Mesenchymal stem cell (in vitro differentiated cells and primary cell): ENCODE measurements at regions not wholly inside any gene's neighbourhood (a gene's known extent, or its start where the extent isn't known, plus 50 kb on each side); places are given as distances from the start of the nearest gene placed in this dataset.

Experiments
- DNase-seq: peaks from one replicate; pipeline ENCODE4 v3.0.0-alpha.2; 2013
- H2AFZ ChIP-seq: one replicate; pipeline ENCODE4 v1.6.1; 2013; ENCODE audit warnings: low read depth, mild to moderate bottlenecking, control low read depth, inconsistent platforms, low read length, moderate library complexity
- H2AK5ac ChIP-seq: 2 replicates; pipeline ENCODE4 v1.6.1; 2013; ENCODE audit warnings: low read length, moderate library complexity, mild to moderate bottlenecking, inconsistent platforms; ENCODE audit not compliant: severe bottlenecking
- H2BK120ac ChIP-seq: one replicate; pipeline ENCODE4 v1.6.1; 2013; ENCODE audit warnings: low read depth, mild to moderate bottlenecking, inconsistent platforms, low read length, moderate library complexity
- H2BK12ac ChIP-seq, 2 experiments: one replicate each; pipeline ENCODE4 v1.6.1; 2013; ENCODE audit warnings: inconsistent platforms in 2 of 2, low read length in 2 of 2, mild to moderate bottlenecking in 2 of 2, moderate library complexity in 2 of 2, control low read depth in 1 of 2
- H2BK15ac ChIP-seq: one replicate; pipeline ENCODE4 v1.6.1; 2013; ENCODE audit warnings: mild to moderate bottlenecking, low read depth, inconsistent platforms; ENCODE audit not compliant: poor library complexity, severe bottlenecking
- H2BK5ac ChIP-seq: 2 replicates; pipeline ENCODE4 v1.6.1; 2013; ENCODE audit warnings: low read depth, mild to moderate bottlenecking, low read length, control low read depth, inconsistent platforms; ENCODE audit not compliant: poor library complexity, severe bottlenecking
- H3K14ac ChIP-seq, 2 experiments: one replicate each; pipeline ENCODE4 v1.6.1; 2013; ENCODE audit warnings: inconsistent platforms in 2 of 2, low read length in 2 of 2, control low read depth in 1 of 2, mild to moderate bottlenecking in 1 of 2, moderate library complexity in 1 of 2
- H3K18ac ChIP-seq, 2 experiments: one replicate each; pipeline ENCODE4 v1.6.1; 2013; ENCODE audit warnings: inconsistent platforms in 2 of 2, low read length in 2 of 2, control low read depth in 1 of 2, low read depth in 1 of 2, mild to moderate bottlenecking in 1 of 2
- H3K23ac ChIP-seq, 2 experiments: one replicate each; pipeline ENCODE4 v1.6.1; 2013; ENCODE audit warnings: inconsistent platforms in 2 of 2, low read length in 2 of 2, mild to moderate bottlenecking in 2 of 2, moderate library complexity in 2 of 2, control low read depth in 1 of 2
- H3K27ac ChIP-seq: 2 replicates; pipeline ENCODE4 v1.5.1; 2013; ENCODE audit warnings: mild to moderate bottlenecking, moderate library complexity, low read length, control low read depth, inconsistent platforms; ENCODE audit not compliant: poor library complexity, severe bottlenecking
- H3K27me3 ChIP-seq, 2 experiments: 2 replicates each; pipeline versions ENCODE4 v1.6.1 to v1.7.0; 2013; ENCODE audit warnings: low read length in 2 of 2, mild to moderate bottlenecking in 2 of 2, moderate library complexity in 2 of 2, control low read depth in 1 of 2, inconsistent platforms in 1 of 2; ENCODE audit not compliant: control insufficient read depth in 1 of 2, insufficient read depth in 1 of 2
- H3K36me3 ChIP-seq, 2 experiments: 2 replicates each; pipeline versions ENCODE4 v1.6.1 to v1.7.0; 2013; ENCODE audit warnings: low read length in 2 of 2, control low read depth in 1 of 2, inconsistent platforms in 1 of 2, low read depth in 1 of 2, mild to moderate bottlenecking in 1 of 2; ENCODE audit not compliant: insufficient read depth in 2 of 2, control insufficient read depth in 1 of 2
- H3K4ac ChIP-seq, 2 experiments: one replicate each; pipeline ENCODE4 v1.6.1; 2013; ENCODE audit warnings: inconsistent platforms in 2 of 2, low read length in 2 of 2, mild to moderate bottlenecking in 2 of 2, moderate library complexity in 2 of 2, control low read depth in 1 of 2, low read depth in 1 of 2
- H3K4me1 ChIP-seq: 2 replicates; pipeline ENCODE4 v1.6.1; 2013; ENCODE audit warnings: low read depth, low read length, control low read depth; ENCODE audit not compliant: control insufficient read depth, insufficient read depth
- H3K4me2 ChIP-seq: 2 replicates; pipeline ENCODE4 v1.6.1; 2013; ENCODE audit warnings: low read length, mild to moderate bottlenecking, inconsistent platforms; ENCODE audit not compliant: poor library complexity, severe bottlenecking
- H3K4me3 ChIP-seq, 2 experiments: 2 replicates each; pipeline versions ENCODE4 v1.5.1 to v1.7.0; 2013; ENCODE audit warnings: low read length in 2 of 2, mild to moderate bottlenecking in 2 of 2, control low read depth in 1 of 2, low read depth in 1 of 2; ENCODE audit not compliant: insufficient read depth in 1 of 2
- H3K79me1 ChIP-seq: replicated peaks from 2 replicates; pipeline ENCODE4 v1.6.1; 2013; ENCODE audit warnings: mild to moderate bottlenecking, control low read depth, low read length, inconsistent platforms; ENCODE audit not compliant: poor library complexity, severe bottlenecking
- H3K9ac ChIP-seq: 2 replicates; pipeline ENCODE4 v1.7.0; 2013; ENCODE audit warnings: mild to moderate bottlenecking, low read length, moderate library complexity
- H3K9me3 ChIP-seq: 2 replicates; pipeline ENCODE4 v1.7.0; 2013; ENCODE audit warnings: mild to moderate bottlenecking, low read length; ENCODE audit not compliant: control insufficient read depth
- H4K8ac ChIP-seq: one replicate; pipeline ENCODE4 v1.6.1; 2013; ENCODE audit warnings: inconsistent platforms, mild to moderate bottlenecking, low read length, moderate library complexity
- H4K91ac ChIP-seq: one replicate; pipeline ENCODE4 v1.6.1; 2013; ENCODE audit warnings: mild to moderate bottlenecking, low read length, inconsistent platforms
- WGBS: methylation state at CpG from one replicate; pipeline ENCODE4 v1.1.7; 2013; ENCODE audit warnings: mixed read lengths; 5-methylcytosine and 5-hydroxymethylcytosine counted together

DNA sequence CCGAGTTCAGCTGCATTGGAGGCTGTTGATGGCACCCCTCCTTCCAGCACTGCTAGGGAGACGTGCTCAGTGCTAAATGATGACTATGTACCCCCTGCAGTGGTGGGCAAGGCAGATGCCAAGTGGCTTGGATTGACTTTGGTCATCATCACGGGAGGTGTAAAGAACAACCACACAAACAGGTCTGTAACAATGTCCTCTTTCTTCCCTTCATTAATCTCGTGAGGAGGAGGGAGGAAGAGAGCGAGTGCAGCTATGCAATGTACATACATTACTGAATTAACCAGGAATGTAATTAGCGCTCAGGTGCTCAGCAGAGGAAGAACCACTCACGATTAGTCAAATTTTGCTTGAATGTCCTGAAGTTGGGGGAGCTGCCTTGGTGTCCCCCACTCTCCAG lies 173.9 kb upstream of the SKOR2 start:
- no peak overlapping the region for H3K4ac ChIP-seq
- no peaks in the 10 kb centered on the region for H3K36me3 ChIP-seq
- no peak overlapping the region for H2BK120ac ChIP-seq
- no peak overlapping the region for H2AFZ ChIP-seq
- no peak overlapping the region for H3K4me3 ChIP-seq
- no peak overlapping the region for H2BK5ac ChIP-seq
- H3K4me1 ChIP-seq = no peaks in the 10 kb centered on the region
- H2BK15ac ChIP-seq = no peak overlapping the region
- no peak overlapping the region for H2AK5ac ChIP-seq
- no peak for DNase-seq
- no peak overlapping the region for H3K14ac ChIP-seq
- no peak overlapping the region for H3K4me2 ChIP-seq
- H3K79me1 ChIP-seq = no peaks in the 10 kb centered on the region
- no peak overlapping the region for H3K23ac ChIP-seq
- H2BK12ac ChIP-seq = no peak overlapping the region
- H3K27ac ChIP-seq = no peak overlapping the region
- no peak overlapping the region for H3K9ac ChIP-seq
- H3K9me3 ChIP-seq = no peaks in the 10 kb centered on the region
- H3K27me3 ChIP-seq = peaks cover 0 to 12% of the 10 kb centered on the region in 2 experiments
- H4K8ac ChIP-seq = no peak overlapping the region
- H4K91ac ChIP-seq = no peak overlapping the region
- H3K18ac ChIP-seq = no peak overlapping the region
- 63% methylated on average over 6 of the region's 7 CpGs for WGBS

DNA sequence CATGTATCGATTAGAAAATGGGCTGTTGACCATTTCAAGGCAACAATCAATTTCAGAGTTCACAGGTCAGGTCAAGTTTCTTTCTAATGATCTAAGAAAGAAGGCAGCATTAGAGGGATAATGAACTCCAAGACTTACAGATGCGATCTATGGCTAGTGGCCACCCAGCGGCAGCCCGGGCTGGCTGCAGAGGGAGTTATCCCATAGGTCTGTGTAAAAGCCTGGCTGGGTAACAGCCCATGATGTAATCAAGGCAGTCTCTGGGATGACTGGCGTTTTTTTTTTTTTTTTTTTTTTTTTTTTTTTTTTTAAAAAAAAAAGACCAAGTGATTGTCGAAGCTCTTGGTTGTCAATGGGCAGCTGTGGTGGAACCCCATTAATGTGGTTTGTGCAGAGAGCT lies 171.1 kb upstream of the SKOR2 start:
- WGBS = 87% methylated on average over 6 of the region's 6 CpGs
- no peak overlapping the region for H2BK12ac ChIP-seq
- no peak overlapping the region for H4K91ac ChIP-seq
- H3K79me1 ChIP-seq = no peaks in the 10 kb centered on the region
- no peak for DNase-seq
- H3K9ac ChIP-seq = no peak overlapping the region
- H2BK15ac ChIP-seq = no peak overlapping the region
- no peak overlapping the region for H2BK5ac ChIP-seq
- H3K27ac ChIP-seq = no peak overlapping the region
- H3K27me3 ChIP-seq = no peaks in the 10 kb centered on the region
- no peak overlapping the region for H3K23ac ChIP-seq
- no peak overlapping the region for H2AFZ ChIP-seq
- H3K4me2 ChIP-seq = no peak overlapping the region
- H3K4me1 ChIP-seq = no peaks in the 10 kb centered on the region
- H4K8ac ChIP-seq = no peak overlapping the region
- no peak overlapping the region for H2BK120ac ChIP-seq
- H3K14ac ChIP-seq = no peak overlapping the region
- H2AK5ac ChIP-seq = no peak overlapping the region
- no peak overlapping the region for H3K4ac ChIP-seq
- H3K18ac ChIP-seq = no peak overlapping the region
- H3K9me3 ChIP-seq = no peaks in the 10 kb centered on the region
- no peaks in the 10 kb centered on the region for H3K36me3 ChIP-seq
- no peak overlapping the region for H3K4me3 ChIP-seq

DNA sequence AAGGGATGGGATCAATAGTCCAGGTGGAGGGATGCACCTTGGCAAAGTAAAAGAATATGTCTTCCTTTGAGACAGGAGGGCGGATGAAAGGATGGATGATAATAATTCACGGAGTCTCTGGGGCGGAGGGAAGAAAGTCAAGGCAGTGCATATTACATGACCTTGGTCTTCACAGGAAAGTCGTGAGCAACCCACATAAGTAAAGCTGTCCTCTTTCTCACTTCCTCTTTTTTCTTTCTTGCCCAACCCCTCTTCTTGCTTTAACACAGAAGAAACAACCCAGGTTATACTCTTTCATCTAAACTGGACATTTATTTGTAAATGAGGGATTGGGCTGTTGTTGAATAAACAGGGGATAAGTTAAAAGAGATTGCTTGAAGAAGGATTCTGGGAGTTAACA lies 168.7 kb upstream of the SKOR2 start:
- Histone ChIP-seq H4K8ac (no peak overlapping the region), H3K14ac (no peak overlapping the region), H3K4me3 (no peak overlapping the region), H3K18ac (no peak overlapping the region), H3K27ac (no peak overlapping the region), H3K79me1 (no peaks in the 10 kb centered on the region), H2BK5ac (no peak overlapping the region), H3K4ac (no peak overlapping the region), H3K23ac (no peak overlapping the region), H3K4me2 (no peak overlapping the region), H2BK12ac (no peak overlapping the region), H3K36me3 (no peaks in the 10 kb centered on the region), H3K9me3 (no peaks in the 10 kb centered on the region), H2BK120ac (no peak overlapping the region), H3K9ac (no peak overlapping the region), H2BK15ac (no peak overlapping the region), H3K27me3 (no peaks in the 10 kb centered on the region), H2AFZ (no peak overlapping the region), H3K4me1 (no peaks in the 10 kb centered on the region), H4K91ac (no peak overlapping the region), H2AK5ac (no peak overlapping the region)
- 59% methylated on average over 4 of the region's 4 CpGs for whole genome bisulfite sequencing
- DNase-seq = no peak

DNA sequence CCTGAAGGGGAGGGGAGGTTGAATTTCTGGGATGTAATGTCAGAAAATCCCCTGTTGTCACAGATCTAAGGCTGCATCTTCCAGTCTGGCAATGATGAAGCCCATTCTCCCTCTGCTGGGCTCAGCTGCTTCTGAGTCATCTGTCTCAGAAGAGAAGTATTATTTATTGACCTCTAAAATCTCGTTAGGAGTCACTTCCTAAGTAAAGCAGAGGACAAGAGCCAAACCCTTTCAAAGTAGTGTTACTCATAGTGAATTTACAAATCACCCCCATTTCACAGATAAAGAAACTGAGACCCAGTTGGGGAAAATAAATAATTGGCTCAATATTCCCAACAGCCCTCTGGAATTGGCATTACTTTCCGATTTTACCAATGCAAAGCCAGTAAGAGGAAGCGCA lies 167.3 kb upstream of the SKOR2 start:
- H3K4ac ChIP-seq = no peak overlapping the region
- no peak overlapping the region for H2BK5ac ChIP-seq
- H3K14ac ChIP-seq = no peak overlapping the region
- no peak overlapping the region for H3K27ac ChIP-seq
- H2AK5ac ChIP-seq = no peak overlapping the region
- H3K23ac ChIP-seq = no peak overlapping the region
- H3K18ac ChIP-seq = no peak overlapping the region
- no peak overlapping the region for H3K4me2 ChIP-seq
- no peaks in the 10 kb centered on the region for H3K4me1 ChIP-seq
- no peak overlapping the region for H4K91ac ChIP-seq
- H3K79me1 ChIP-seq = no peaks in the 10 kb centered on the region
- H3K36me3 ChIP-seq = no peaks in the 10 kb centered on the region
- 58% methylated on average over 3 of the region's 3 CpGs for WGBS
- peak overlapping the region; percentile 77 for H3K9ac ChIP-seq
- peak overlapping the region in 1 of 2 experiments; percentile 56 for H3K4me3 ChIP-seq
- no peak overlapping the region for H2BK120ac ChIP-seq
- no peak overlapping the region for H2AFZ ChIP-seq
- H3K27me3 ChIP-seq = peaks cover 0 to 2% of the 10 kb centered on the region in 2 experiments
- peak; percentile 6 for DNase-seq
- H2BK15ac ChIP-seq = no peak overlapping the region
- H3K9me3 ChIP-seq = no peaks in the 10 kb centered on the region
- H2BK12ac ChIP-seq = no peak overlapping the region
- H4K8ac ChIP-seq = no peak overlapping the region
